ENCODE measurements at regions not wholly inside any gene's neighbourhood (a gene's known extent, or its start where the extent isn't known, plus 50 kb on each side); places are given as distances from the start of the nearest gene placed in this dataset.
A peak's percentile ranks its signal among the peaks of the same experiment; 100 is the strongest.

DNA sequence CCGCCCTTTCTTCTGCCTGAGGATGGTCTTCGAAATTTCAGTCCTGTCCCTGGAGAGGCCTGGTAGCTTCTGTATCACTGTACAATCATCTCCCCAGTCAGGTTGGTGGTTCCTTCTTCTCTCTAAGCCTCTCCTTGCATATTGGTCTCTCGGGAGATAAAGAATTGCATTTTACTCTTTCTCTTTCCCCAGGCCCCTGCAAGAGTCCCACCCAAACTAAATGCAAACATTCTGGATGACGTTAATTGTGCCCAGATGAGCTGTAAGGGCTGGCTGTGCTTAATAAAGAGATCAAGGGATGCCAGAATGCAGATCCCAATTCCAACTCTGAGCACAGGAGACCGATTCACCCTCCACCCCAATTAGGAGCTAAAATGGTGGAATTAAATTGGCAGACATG lies 835.4 kb upstream of the TMEM132C start:
- H3K27me3 ChIP-seq (ENCODE audit: control insufficient read depth, insufficient read depth, low read length), result no peaks in the 10 kb centered on the region
- H3K9ac ChIP-seq (ENCODE audit: low read depth, low read length), result no peak overlapping the region
- no peaks in the 10 kb centered on the region for H3K36me3 ChIP-seq (ENCODE audit: control insufficient read depth, insufficient read depth, low read length)
- no peaks in the 10 kb centered on the region for H3K9me3 ChIP-seq (ENCODE audit: control insufficient read depth, insufficient read depth, low read length)
- H3K4me1 ChIP-seq (ENCODE audit: control insufficient read depth, insufficient read depth, low read length), result no peaks in the 10 kb centered on the region
- no peak overlapping the region for H3K4me3 ChIP-seq (ENCODE audit: low read depth, low read length)

DNA sequence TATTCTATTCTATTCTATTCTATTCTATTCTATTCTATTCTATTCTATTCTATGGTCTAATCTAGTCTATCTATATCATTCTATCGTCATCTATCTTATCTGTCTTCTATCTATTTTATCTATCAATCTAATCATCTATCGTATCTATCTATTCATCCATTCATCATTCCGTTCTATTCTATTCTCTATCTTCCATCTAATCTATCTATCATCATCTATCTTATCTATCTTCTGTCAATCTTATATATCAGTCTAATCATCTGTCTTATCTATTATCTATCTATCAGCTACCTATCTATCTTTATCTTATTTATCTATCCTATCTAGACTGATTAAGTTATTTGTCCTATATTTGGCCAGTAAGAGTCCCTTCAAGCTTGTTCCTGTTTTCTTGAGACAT lies 831.5 kb upstream of the TMEM132C start:
- Histone ChIP-seq H3K27me3 (ENCODE audit: control insufficient read depth, insufficient read depth, low read length) (no peaks in the 10 kb centered on the region), H3K36me3 (ENCODE audit: control insufficient read depth, insufficient read depth, low read length) (no peaks in the 10 kb centered on the region), H3K9me3 (ENCODE audit: control insufficient read depth, insufficient read depth, low read length) (peaks cover 4% of the 10 kb centered on the region), H3K4me1 (ENCODE audit: control insufficient read depth, insufficient read depth, low read length) (no peaks in the 10 kb centered on the region), H3K4me3 (ENCODE audit: low read depth, low read length) (no peak overlapping the region), H3K9ac (ENCODE audit: low read depth, low read length) (no peak overlapping the region)

DNA sequence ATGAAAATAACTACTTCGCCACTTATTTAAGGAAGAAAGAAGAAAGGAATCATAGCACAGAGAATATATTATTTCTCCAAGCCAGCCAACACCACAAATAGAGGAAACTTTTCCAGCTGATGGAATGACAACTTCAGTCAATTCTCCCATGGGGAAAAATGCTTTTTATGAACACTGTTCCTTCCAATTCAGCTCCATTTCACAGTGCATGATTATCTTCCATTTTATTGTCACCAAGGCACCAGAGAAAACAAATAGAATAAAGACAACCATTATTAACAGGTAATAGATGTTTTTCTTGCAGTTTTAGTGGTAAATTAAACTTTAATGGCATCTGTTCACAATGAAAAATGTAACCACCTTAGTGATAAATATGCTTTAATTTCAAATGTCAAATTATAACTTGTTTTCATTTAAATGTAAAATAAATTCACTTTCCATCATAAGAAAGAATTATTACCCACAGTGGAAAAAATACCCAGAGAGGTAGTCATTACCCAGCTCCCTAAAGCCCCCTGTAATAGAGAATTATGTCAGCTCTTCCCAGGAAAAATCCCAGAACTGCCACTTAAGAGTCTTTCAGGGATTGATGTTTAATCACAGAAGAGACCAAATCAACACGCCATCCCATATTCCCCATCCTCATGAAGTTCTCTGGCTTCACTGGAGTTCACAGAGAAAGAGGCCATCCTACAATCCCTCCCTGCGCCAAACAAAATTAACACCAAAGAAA lies 828.3 kb upstream of the TMEM132C start:
- peaks cover 4% of the 10 kb centered on the region for H3K9me3 ChIP-seq (ENCODE audit: control insufficient read depth, insufficient read depth, low read length)
- no peak overlapping the region for H3K4me3 ChIP-seq (ENCODE audit: low read depth, low read length)
- H3K4me1 ChIP-seq (ENCODE audit: control insufficient read depth, insufficient read depth, low read length), result no peaks in the 10 kb centered on the region
- no peak overlapping the region for H3K9ac ChIP-seq (ENCODE audit: low read depth, low read length)
- no peaks in the 10 kb centered on the region for H3K36me3 ChIP-seq (ENCODE audit: control insufficient read depth, insufficient read depth, low read length)
- no peaks in the 10 kb centered on the region for H3K27me3 ChIP-seq (ENCODE audit: control insufficient read depth, insufficient read depth, low read length)

DNA sequence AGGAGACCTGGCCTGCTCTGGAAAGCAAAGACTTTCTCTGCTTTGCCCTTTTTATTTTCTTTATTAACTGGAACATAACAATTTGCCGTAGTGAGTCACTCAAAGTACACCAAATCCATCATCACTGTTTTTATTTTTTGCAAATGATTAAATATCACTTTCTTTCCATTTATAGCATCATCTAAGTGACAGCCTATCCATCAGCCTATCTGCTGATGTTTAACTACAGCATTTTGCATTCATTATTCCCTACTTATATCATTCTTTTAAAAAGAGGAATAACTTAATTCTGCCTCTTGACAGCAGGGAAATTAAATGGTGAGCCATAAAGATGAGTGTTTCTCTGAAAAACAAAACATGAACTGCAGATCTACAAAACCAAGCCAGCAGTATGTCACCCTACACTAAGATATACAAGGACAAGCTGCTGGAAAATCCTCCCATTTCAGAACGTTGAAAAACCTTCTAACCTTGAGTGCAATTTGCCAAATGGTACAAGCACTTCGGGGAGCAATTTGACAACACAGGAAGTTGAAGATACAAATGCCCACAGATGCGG lies 821.3 kb upstream of the TMEM132C start:
- H3K4me1 ChIP-seq (ENCODE audit: control insufficient read depth, insufficient read depth, low read length), result no peaks in the 10 kb centered on the region
- no peaks in the 10 kb centered on the region for H3K9me3 ChIP-seq (ENCODE audit: control insufficient read depth, insufficient read depth, low read length)
- H3K9ac ChIP-seq (ENCODE audit: low read depth, low read length), result no peak overlapping the region
- no peak overlapping the region for H3K4me3 ChIP-seq (ENCODE audit: low read depth, low read length)
- no peaks in the 10 kb centered on the region for H3K27me3 ChIP-seq (ENCODE audit: control insufficient read depth, insufficient read depth, low read length)
- no peaks in the 10 kb centered on the region for H3K36me3 ChIP-seq (ENCODE audit: control insufficient read depth, insufficient read depth, low read length)

DNA sequence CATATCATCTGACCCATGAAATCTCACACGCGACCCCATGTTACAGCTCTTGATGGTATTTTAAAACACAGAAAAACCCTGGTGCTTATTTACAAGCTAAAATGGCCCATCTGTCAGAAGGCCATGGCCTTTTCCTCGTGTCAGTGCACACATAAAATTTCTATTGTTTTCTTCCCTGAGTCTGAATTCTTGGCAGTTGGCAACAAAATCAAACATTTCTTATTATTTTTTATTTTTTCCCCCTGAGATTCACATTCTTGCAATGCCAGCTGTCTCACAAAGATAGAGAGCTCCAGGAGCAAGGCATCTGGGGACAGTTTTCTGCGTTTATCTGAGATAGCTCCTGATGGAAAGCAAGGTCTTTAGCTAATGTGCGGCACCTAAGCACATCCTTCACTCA lies 818.1 kb upstream of the TMEM132C start:
- Histone ChIP-seq H3K27me3 (ENCODE audit: control insufficient read depth, insufficient read depth, low read length) (peaks cover 1% of the 10 kb centered on the region), H3K36me3 (ENCODE audit: control insufficient read depth, insufficient read depth, low read length) (no peaks in the 10 kb centered on the region), H3K9me3 (ENCODE audit: control insufficient read depth, insufficient read depth, low read length) (no peaks in the 10 kb centered on the region), H3K4me3 (ENCODE audit: low read depth, low read length) (no peak overlapping the region), H3K9ac (ENCODE audit: low read depth, low read length) (no peak overlapping the region), H3K4me1 (ENCODE audit: control insufficient read depth, insufficient read depth, low read length) (no peaks in the 10 kb centered on the region)

DNA sequence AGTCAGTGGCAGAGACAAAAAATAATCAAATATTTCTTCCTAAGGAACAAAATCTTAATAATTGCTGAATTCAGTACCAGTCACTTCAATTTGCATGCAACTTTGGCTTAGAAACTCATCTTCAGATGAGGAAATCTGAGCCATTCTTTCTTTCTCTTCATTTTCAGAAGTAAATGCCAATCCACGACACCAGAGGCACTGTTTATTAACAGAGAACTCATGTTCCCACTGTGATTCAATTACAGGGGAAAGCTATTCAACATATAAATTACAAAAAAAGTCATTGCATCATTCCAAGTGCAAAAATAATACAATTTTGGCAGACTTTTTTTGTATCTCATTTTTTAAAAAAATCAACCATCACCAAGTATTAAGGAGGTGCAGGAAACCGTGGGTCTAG lies 816.1 kb upstream of the TMEM132C start:
- Histone ChIP-seq H3K4me1 (ENCODE audit: control insufficient read depth, insufficient read depth, low read length) (peaks cover 2% of the 10 kb centered on the region), H3K4me3 (ENCODE audit: low read depth, low read length) (no peak overlapping the region), H3K9me3 (ENCODE audit: control insufficient read depth, insufficient read depth, low read length) (no peaks in the 10 kb centered on the region), H3K27me3 (ENCODE audit: control insufficient read depth, insufficient read depth, low read length) (peaks cover 14% of the 10 kb centered on the region), H3K9ac (ENCODE audit: low read depth, low read length) (no peak overlapping the region), H3K36me3 (ENCODE audit: control insufficient read depth, insufficient read depth, low read length) (no peaks in the 10 kb centered on the region)

DNA sequence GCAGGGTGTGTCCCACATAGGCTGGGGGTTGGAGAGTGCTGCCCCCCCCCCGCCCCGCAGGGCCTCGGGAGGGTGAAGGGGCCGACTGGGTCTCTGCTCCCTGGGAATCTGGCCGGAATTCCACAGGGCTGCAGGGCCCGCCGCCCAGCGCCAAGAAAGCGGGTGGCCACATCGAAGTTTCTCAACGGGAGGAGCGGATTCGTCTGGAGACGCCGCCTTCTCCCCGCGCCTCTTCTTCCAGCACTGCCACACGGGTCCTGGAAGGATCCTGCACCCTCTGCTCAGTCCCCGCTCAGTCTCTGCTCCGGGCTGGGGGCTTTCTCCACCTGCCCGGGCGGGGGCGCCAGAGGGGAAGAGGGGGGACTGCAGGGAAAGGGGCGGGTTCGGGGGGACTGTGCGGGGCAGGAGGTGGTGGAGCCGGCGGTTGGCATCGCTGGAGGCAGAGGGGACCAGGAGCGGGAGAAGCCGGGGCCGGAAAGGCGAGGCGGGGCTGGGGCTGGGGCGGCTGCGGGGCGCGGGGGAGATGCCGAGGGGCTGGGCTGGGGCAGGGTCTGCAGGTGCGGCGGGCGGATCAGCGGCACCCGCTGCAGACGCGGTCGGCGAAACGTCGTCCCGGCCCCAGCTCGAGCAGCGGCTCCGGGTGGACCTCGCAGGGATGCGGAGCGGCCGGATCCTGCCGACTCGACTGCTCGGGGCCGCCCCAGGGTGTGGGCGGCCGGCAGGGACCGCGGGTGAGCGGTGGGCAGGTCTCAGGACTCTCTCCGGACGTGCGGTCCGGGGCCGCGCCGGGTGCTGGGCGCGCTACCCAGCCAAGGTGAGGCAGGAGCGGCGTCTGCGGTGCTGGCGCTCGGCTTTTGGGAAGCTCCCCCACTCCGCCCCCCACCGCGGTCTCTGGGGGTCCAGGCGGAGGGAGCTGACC lies 811.4 kb upstream of the TMEM132C start:
- peaks cover 2% of the 10 kb centered on the region for H3K4me1 ChIP-seq (ENCODE audit: control insufficient read depth, insufficient read depth, low read length)
- no peak overlapping the region for H3K9ac ChIP-seq (ENCODE audit: low read depth, low read length)
- peak overlapping the region; percentile 53 for H3K4me3 ChIP-seq (ENCODE audit: low read depth, low read length)
- peaks cover 25% of the 10 kb centered on the region for H3K27me3 ChIP-seq (ENCODE audit: control insufficient read depth, insufficient read depth, low read length)
- no peaks in the 10 kb centered on the region for H3K9me3 ChIP-seq (ENCODE audit: control insufficient read depth, insufficient read depth, low read length)
- H3K36me3 ChIP-seq (ENCODE audit: control insufficient read depth, insufficient read depth, low read length), result no peaks in the 10 kb centered on the region

DNA sequence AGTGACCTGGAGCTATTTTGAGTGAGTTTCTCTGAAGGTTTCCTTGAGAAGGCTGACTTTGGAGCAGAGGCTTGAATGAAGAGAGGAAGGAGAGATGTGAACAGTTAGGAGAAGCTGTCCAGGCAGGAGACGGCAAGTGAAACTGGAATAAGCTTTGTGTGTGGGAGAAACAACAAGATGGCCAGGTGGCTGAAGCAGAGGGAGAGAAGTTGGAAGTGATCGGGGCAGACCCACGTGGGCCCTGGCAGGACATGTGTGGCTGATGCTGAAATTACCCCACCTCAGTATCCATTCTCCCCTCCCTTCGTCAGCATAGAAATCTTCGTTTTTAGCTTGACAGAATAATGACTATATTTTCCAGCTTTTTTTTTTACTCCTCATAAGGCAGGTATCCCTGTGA lies 809.2 kb upstream of the TMEM132C start:
- peaks cover 25% of the 10 kb centered on the region for H3K27me3 ChIP-seq (ENCODE audit: control insufficient read depth, insufficient read depth, low read length)
- no peaks in the 10 kb centered on the region for H3K36me3 ChIP-seq (ENCODE audit: control insufficient read depth, insufficient read depth, low read length)
- no peaks in the 10 kb centered on the region for H3K9me3 ChIP-seq (ENCODE audit: control insufficient read depth, insufficient read depth, low read length)
- no peak overlapping the region for H3K9ac ChIP-seq (ENCODE audit: low read depth, low read length)
- H3K4me3 ChIP-seq (ENCODE audit: low read depth, low read length), result no peak overlapping the region
- H3K4me1 ChIP-seq (ENCODE audit: control insufficient read depth, insufficient read depth, low read length), result peaks cover 2% of the 10 kb centered on the region

DNA sequence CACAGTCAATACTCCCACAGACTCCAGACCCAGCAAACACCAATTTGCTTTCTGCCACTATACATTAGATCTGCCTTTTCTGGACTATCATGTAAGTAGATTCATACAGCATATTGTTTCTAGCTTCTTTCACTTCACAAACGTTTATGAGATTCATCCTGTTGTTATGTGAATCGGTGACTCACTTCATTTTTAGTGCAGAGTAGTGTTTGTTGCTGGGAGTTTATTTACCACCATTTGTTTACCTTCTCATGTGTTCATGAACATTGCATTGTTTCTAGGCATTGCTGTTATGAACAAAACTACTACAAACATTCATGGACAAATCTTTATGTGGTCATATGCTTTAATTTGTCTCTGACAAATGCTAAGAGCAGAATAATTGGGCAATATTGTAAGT lies 807.8 kb upstream of the TMEM132C start:
- Histone ChIP-seq H3K9me3 (ENCODE audit: control insufficient read depth, insufficient read depth, low read length) (no peaks in the 10 kb centered on the region), H3K27me3 (ENCODE audit: control insufficient read depth, insufficient read depth, low read length) (peaks cover 21% of the 10 kb centered on the region), H3K9ac (ENCODE audit: low read depth, low read length) (no peak overlapping the region), H3K4me1 (ENCODE audit: control insufficient read depth, insufficient read depth, low read length) (peaks cover 2% of the 10 kb centered on the region), H3K36me3 (ENCODE audit: control insufficient read depth, insufficient read depth, low read length) (no peaks in the 10 kb centered on the region), H3K4me3 (ENCODE audit: low read depth, low read length) (no peak overlapping the region)

DNA sequence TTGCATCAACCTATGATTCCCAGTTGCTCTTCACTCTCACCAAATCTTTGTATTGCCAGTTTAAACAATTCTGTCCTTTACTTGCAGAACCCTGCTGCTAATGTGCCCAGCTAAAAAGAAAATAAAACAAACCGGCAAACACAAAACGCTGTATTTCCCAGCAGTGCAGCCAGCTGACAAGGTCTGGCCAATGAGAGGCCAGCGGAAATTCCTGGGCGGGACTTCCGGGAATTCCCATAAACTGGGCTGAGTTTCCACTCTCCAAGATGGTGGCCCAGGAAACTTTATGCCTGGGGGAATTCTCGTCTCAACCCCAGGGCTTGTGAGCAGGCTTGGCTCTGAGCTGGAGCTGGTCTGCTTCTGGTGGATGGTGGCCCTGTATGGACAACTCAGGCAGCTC lies 807.3 kb upstream of the TMEM132C start:
- Histone ChIP-seq H3K4me1 (ENCODE audit: control insufficient read depth, insufficient read depth, low read length) (no peaks in the 10 kb centered on the region), H3K9me3 (ENCODE audit: control insufficient read depth, insufficient read depth, low read length) (no peaks in the 10 kb centered on the region), H3K27me3 (ENCODE audit: control insufficient read depth, insufficient read depth, low read length) (peaks cover 17% of the 10 kb centered on the region), H3K4me3 (ENCODE audit: low read depth, low read length) (no peak overlapping the region), H3K9ac (ENCODE audit: low read depth, low read length) (no peak overlapping the region), H3K36me3 (ENCODE audit: control insufficient read depth, insufficient read depth, low read length) (no peaks in the 10 kb centered on the region)

DNA sequence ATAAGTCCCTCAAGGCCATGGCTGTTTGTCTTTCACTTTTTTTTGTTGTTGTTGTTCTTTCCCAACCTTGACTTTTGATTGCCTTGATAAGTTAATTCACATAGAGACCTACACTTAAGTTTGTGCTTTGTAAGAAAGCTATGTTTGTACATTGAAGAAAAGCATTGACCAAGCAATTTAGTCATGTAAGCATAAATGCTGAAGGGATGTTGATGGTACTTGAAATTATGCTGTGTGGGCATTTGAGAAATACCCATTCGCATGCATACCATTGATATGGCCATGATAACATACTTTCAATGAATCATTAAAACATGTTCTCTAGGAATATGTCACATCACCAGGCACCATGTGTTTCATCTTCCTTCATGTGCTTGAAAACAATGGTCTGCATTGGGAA lies 803.7 kb upstream of the TMEM132C start:
- Histone ChIP-seq H3K9me3 (ENCODE audit: control insufficient read depth, insufficient read depth, low read length) (no peaks in the 10 kb centered on the region), H3K36me3 (ENCODE audit: control insufficient read depth, insufficient read depth, low read length) (no peaks in the 10 kb centered on the region)

DNA sequence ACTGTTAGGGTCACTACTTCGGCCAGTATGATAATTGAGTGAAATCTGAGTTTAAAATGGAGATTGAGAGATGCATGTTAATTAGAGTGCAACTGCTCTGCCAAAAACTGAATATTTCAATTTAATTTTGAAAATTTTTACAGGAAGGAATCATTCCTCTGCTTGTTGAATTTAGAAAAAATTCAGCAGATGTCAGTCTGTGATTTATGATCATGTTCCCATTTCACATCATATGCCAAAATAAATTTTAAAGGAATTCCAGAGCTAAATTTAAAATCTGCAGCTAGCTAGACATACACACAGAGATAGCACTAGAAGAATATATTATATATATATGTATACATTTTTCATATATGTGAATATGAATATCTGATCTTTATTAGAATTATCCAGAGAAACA lies 797.6 kb upstream of the TMEM132C start:
- H3K4me1 ChIP-seq (ENCODE audit: control insufficient read depth, insufficient read depth, low read length), result no peaks in the 10 kb centered on the region

More for the DNA sequence above, 803.7 kb upstream of the TMEM132C start:
- Histone ChIP-seq H3K9ac (ENCODE audit: low read depth, low read length) (no peak overlapping the region), H3K4me3 (ENCODE audit: low read depth, low read length) (no peak overlapping the region), H3K27me3 (ENCODE audit: control insufficient read depth, insufficient read depth, low read length) (peaks cover 2% of the 10 kb centered on the region), H3K4me1 (ENCODE audit: control insufficient read depth, insufficient read depth, low read length) (no peaks in the 10 kb centered on the region)

More for the DNA sequence above, 797.6 kb upstream of the TMEM132C start:
- no peaks in the 10 kb centered on the region for H3K36me3 ChIP-seq (ENCODE audit: control insufficient read depth, insufficient read depth, low read length)
- H3K4me3 ChIP-seq (ENCODE audit: low read depth, low read length), result no peak overlapping the region
- H3K9ac ChIP-seq (ENCODE audit: low read depth, low read length), result no peak overlapping the region
- H3K27me3 ChIP-seq (ENCODE audit: control insufficient read depth, insufficient read depth, low read length), result no peaks in the 10 kb centered on the region
- no peaks in the 10 kb centered on the region for H3K9me3 ChIP-seq (ENCODE audit: control insufficient read depth, insufficient read depth, low read length)
